ENCODE measurements at regions not wholly inside any gene's neighbourhood (a gene's known extent, or its start where the extent isn't known, plus 50 kb on each side); places are given as distances from the start of the nearest gene placed in this dataset.
A peak's percentile ranks its signal among the peaks of the same experiment; 100 is the strongest.

- Histone ChIP-seq H3K4me3 (ENCODE audit: extremely low read depth in 1 of 4, insufficient read depth in 2 of 4, low read depth in 3 of 4, low read length in 4 of 4) (no peak overlapping the region), H3K4ac (replicated peaks; ENCODE audit: insufficient read length, low read depth, low read length) (no peak overlapping the region), H3K9me3 (ENCODE audit: insufficient read depth in 2 of 2, low read depth in 1 of 2, low read length in 1 of 2) (no peaks in the 10 kb centered on the region), H2BK12ac (ENCODE audit: low read depth, low read length) (no peak overlapping the region), H3K79me1 (ENCODE audit: low read depth, low read length) (no peaks in the 10 kb centered on the region), H2BK15ac (ENCODE audit: low read length) (no peak overlapping the region), H4K20me1 (replicated peaks in 1 of 2; ENCODE audit: control insufficient read depth in 1 of 2, insufficient read depth in 2 of 2, low read length in 2 of 2) (no peaks in the 10 kb centered on the region), H3K18ac (ENCODE audit: extremely low read depth, low read length) (no peak overlapping the region), H3K27ac (ENCODE audit: low read depth, low read length) (no peak overlapping the region), H4K5ac (ENCODE audit: insufficient read length, low read depth, low read length) (no peak overlapping the region), H3K27me3 (replicated peaks in 1 of 4; ENCODE audit: control insufficient read depth in 3 of 4, extremely low read depth in 1 of 4, insufficient read depth in 3 of 4, low read length in 3 of 4) (no peaks in the 10 kb centered on the region), H2BK20ac (ENCODE audit: low read length) (no peak overlapping the region), H2BK5ac (ENCODE audit: low read depth, low read length) (no peak overlapping the region), H3K14ac (ENCODE audit: insufficient read length) (no peak overlapping the region), H3K36me3 (ENCODE audit: control insufficient read depth in 2 of 4, insufficient read depth in 4 of 4, low read length in 3 of 4) (no peaks in the 10 kb centered on the region), H3K56ac (replicated peaks; ENCODE audit: insufficient read length, low read depth, low read length) (no peak overlapping the region), H4K8ac (ENCODE audit: extremely low read depth, insufficient read depth, low read length) (no peak overlapping the region), H3K23me2 (ENCODE audit: low read depth, low read length) (no peaks in the 10 kb centered on the region; the same call in 1 of the 2 replicates), H2AK5ac (ENCODE audit: low read depth, low read length) (no peak overlapping the region), H2AFZ (ENCODE audit: low read length) (0 out of 2 replicates have a peak overlapping the region, but pooled peaks have one; percentile 48), H3K9ac (replicated peaks in 1 of 4; ENCODE audit: extremely low read depth in 1 of 4, low read depth in 3 of 4, low read length in 3 of 4) (peak overlapping the region in 1 of 4 experiments; percentile 8; a peak in 1 of 7 replicates), H3K4me2 (ENCODE audit: insufficient read depth in 1 of 2, low read depth in 2 of 2, low read length in 2 of 2) (no peak overlapping the region; a peak in 1 of 4 replicates), H2BK120ac (replicated peaks; ENCODE audit: low read depth, low read length) (no peak overlapping the region), H3K23ac (ENCODE audit: insufficient read length) (no peak overlapping the region), H3K79me2 (ENCODE audit: control insufficient read depth in 1 of 2, insufficient read depth in 2 of 2, low read length in 2 of 2) (no peaks in the 10 kb centered on the region), H4K91ac (replicated peaks; ENCODE audit: insufficient read length, low read length) (no peak overlapping the region), H3K4me1 (replicated peaks in 1 of 4; ENCODE audit: control insufficient read depth in 3 of 4, insufficient read depth in 4 of 4, low read length in 3 of 4) (peaks cover 0 to 7% (median 0%) of the 10 kb centered on the region in 4 experiments; a peak in 2 of 7 replicates)
- DNase-seq (ENCODE audit: low read depth in 1 of 2, low spot score in 2 of 2) (no peak), FAIRE-seq (no peak)
- 58% methylated on average over 4 of the region's 4 CpGs; no CpG with 5 or more reads in 1 of the 2 experiments for WGBS, 2 experiments (ENCODE audit: extremely low coverage in 1 of 2, insufficient coverage in 1 of 2, insufficient read length in 1 of 2, insufficient replicate concordance in 2 of 2, low coverage in 1 of 2, low lambda C conversion rate in 2 of 2, missing lambda C conversion rate in 1 of 2)
- CTCF ChIA-PET (ENCODE audit: partially characterized antibody), result interaction anchor here (0.8 kb wide), 1 partner anchor 370 kb away, joined by 3 read pairs; no protein-coding TSS in a partner anchor
- POLR2A ChIA-PET (ENCODE audit: partially characterized antibody), result no interaction called here
- TF ChIP-seq FOSL1 (IDR thresholded peaks at IDR 0.05; ENCODE audit: insufficient read depth, low read depth, low read length) (no peak), POU5F1 (IDR thresholded peaks at IDR 0.05; ENCODE audit: low read depth, low read length) (no peak), POLR2AphosphoS5 (IDR thresholded peaks at IDR 0.05; ENCODE audit: low read depth, low read length) (no peak), MAFK (IDR thresholded peaks at IDR 0.05; ENCODE audit: low read depth, low read length) (no peak), CHD2 (IDR thresholded peaks at IDR 0.05; ENCODE audit: low read length) (no peak), ATF2 (IDR thresholded peaks at IDR 0.05; ENCODE audit: low read length) (no peak), RFX5 (IDR thresholded peaks at IDR 0.05; ENCODE audit: borderline replicate concordance, low read depth, low read length) (no peak), MAX (IDR thresholded peaks at IDR 0.05) (no peak), RNF2 (IDR thresholded peaks at IDR 0.05; ENCODE audit: borderline replicate concordance, low read depth, low read length, missing control alignments, poor library complexity, severe bottlenecking) (no peak), SUZ12 (IDR thresholded peaks at IDR 0.05; ENCODE audit: low read length) (no peak), SRF (IDR thresholded peaks at IDR 0.05; ENCODE audit: low read depth, low read length) (no peak)
Measured at GRCh38 chr15:95988574-95988887, 342.0 kb upstream of the NR2F2 start.

Data from H1 (cell line).